ENCODE measurements at regions not wholly inside any gene's neighbourhood (a gene's known extent, or its start where the extent isn't known, plus 50 kb on each side); places are given as distances from the start of the nearest gene placed in this dataset.
"Not testable (repeated sequence)": the region's sequence is repeated elsewhere in the genome, so short reads cannot be mapped to it uniquely, and the experiment has no call there.

GRCh38 chr10:63077800-63078199, 55.3 kb upstream of the NRBF2 start:
- FAIRE-seq = no peak

- FAIRE-seq = no peak
These were observed 60.2 kb upstream of the NRBF2 start for GRCh38 chr10:63072951-63073350.

GRCh38 chr10:63071145-63071544, 62.0 kb upstream of the NRBF2 start:
- FAIRE-seq = no peak

- FAIRE-seq = no peak
These were observed 63.8 kb upstream of the NRBF2 start for GRCh38 chr10:63069318-63069717.

GRCh38 chr10:63068246-63068645, 64.9 kb upstream of the NRBF2 start:
- no peak for FAIRE-seq

GRCh38 chr10:63066606-63067005, 66.5 kb upstream of the NRBF2 start:
- FAIRE-seq = no peak

- no peak for FAIRE-seq
These were observed 68.4 kb upstream of the NRBF2 start for GRCh38 chr10:63064706-63065105.

GRCh38 chr10:63058236-63058635, 74.9 kb upstream of the NRBF2 start:
- FAIRE-seq = no peak

- FAIRE-seq = no peak
These were observed 75.6 kb upstream of the NRBF2 start for GRCh38 chr10:63057509-63057908.

- FAIRE-seq = no peak
These were observed 77.4 kb upstream of the NRBF2 start for GRCh38 chr10:63055705-63056104.

GRCh38 chr10:63054889-63055611, 78.1 kb upstream of the NRBF2 start:
- no peak for FAIRE-seq

- no peak for FAIRE-seq
These were observed 81.0 kb upstream of the NRBF2 start for GRCh38 chr10:63052083-63052482.

- FAIRE-seq = no peak
These were observed 90.9 kb upstream of the NRBF2 start for GRCh38 chr10:63042256-63042655.

- not testable (repeated sequence) for FAIRE-seq
These were observed 99.4 kb upstream of the NRBF2 start for GRCh38 chr10:63033616-63034185.

- no peak for FAIRE-seq
These were observed 102.6 kb upstream of the NRBF2 start for GRCh38 chr10:63030536-63030935.

- no peak for FAIRE-seq
These were observed 105.6 kb upstream of the NRBF2 start for GRCh38 chr10:63027531-63027930.

GRCh38 chr10:63021225-63021624, 111.9 kb upstream of the NRBF2 start:
- FAIRE-seq = no peak

- no peak for FAIRE-seq
These were observed 119.4 kb upstream of the NRBF2 start for GRCh38 chr10:63013755-63014154.

- FAIRE-seq = no peak
These were observed 120.5 kb upstream of the NRBF2 start for GRCh38 chr10:63012623-63013022.

- FAIRE-seq = no peak
These were observed 122.9 kb upstream of the NRBF2 start for GRCh38 chr10:63010203-63010602.

- FAIRE-seq = no peak
These were observed 124.6 kb upstream of the NRBF2 start for GRCh38 chr10:63008491-63008890.

GRCh38 chr10:63007112-63007511, 126.0 kb upstream of the NRBF2 start:
- FAIRE-seq = no peak

- FAIRE-seq = no peak
These were observed 127.9 kb upstream of the NRBF2 start for GRCh38 chr10:63005246-63005645.

- no peak for FAIRE-seq
These were observed 129.2 kb upstream of the NRBF2 start for GRCh38 chr10:63003816-63004453.

Measured in islet of Langerhans (tissue), 1 donor.